Iris pigment epithelial cell (primary cell): ENCODE measurements at regions not wholly inside any gene's neighbourhood (a gene's known extent, or its start where the extent isn't known, plus 50 kb on each side); places are given as distances from the start of the nearest gene placed in this dataset.

Experiments
- DNase-seq: peaks from one replicate; pipeline ENCODE4 v3.0.0-alpha.2; 2011; ENCODE audit warnings: low read depth

DNA sequence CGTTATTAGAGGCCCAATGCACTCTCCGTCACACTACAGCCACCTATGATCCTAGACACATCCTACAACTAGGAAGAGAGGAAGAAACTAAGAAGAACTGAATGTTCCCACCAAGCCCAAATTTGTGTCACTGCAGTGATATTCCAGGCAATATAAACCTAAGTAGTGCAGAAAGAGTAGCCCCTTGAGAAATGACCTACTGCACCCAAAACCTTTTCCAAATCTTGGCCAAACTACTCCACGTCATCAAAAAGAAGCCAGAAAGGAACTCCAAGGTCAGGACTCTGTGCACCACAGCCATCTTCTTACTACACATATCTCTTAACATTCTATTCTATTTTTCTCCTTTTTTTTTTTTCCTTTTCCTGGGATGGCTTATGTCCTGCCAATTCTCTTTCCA, 60.2 kb downstream of the ADAMTS1 start:
- DNase-seq = no peak

DNA sequence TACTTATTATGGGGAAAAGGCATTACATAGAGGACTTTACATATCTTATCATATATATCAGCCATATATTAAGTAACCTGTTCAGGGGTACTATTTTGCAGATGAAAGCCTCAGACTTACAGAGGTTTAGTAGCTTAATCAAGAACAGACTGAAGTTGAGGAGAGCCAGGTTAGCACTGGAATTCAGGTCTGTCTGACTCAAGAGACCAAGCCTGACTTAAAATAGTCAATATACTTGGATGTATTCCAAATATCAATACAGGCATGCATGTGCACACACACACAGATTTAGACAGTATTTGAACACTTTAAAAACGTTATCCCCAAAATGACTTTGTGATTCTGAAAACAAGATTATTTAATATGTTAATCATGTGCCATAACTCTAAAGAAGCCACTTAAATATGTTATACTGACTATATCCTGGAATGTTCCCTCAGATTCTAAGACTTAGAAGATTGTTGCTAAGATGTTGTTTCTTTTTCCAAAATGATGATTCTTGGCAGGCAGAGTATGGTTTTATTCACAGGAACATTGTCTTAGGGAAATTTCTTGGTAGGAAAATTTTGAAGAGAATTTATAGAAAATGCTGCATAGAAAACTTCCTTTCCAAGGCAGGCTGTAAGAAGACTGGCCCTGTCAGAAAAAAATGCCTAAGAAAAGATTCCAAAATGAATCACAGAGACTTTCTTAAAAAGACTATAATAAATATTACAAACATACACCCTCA, 61.6 kb downstream of the ADAMTS1 start:
- no peak for DNase-seq

GRCh38 chr21:26782747-26783146, 62.5 kb downstream of the ADAMTS1 start:
- DNase-seq = no peak

DNA sequence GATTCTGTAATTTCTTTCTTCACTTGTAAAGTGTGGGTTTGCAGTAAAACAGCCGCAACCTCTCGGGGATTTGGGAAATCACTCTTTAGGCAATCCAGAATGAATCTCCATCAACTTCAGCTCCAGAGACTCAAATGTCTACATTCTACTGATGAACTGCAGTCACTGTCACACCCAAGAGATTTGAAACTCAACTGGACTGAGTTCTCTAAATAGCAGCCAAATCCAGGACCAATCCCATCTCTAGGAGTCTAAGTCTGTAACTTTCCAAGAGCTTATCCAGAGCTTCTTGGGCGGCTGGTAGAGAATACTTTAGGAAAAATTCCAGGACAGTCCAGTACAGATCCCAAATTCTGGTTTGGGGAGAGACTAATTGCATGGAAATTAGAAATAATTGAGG, 62.9 kb downstream of the ADAMTS1 start:
- DNase-seq = no peak

- no peak for DNase-seq
Measured at GRCh38 chr21:26781331-26781730, 63.9 kb downstream of the ADAMTS1 start.

DNA sequence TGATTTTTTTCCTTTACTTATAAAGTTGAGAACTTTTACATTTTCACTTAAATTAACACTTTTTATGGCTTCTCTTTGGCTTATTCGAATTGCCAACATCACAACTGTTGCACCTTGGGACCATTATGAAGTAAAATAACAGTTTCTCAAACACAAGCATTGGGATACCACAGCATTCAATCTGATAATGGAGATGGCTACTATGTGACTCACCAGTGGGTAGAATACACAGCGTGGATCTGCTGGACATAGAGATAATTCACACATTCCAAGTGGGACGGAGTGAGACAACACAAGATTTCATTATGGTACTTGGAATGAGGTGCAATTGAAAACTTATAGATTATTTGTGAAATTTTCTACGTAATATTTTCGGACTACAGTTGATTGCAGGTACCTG, 68.0 kb downstream of the ADAMTS1 start:
- DNase-seq = peak; percentile 35

- peak; percentile 86 for DNase-seq
Measured at GRCh38 chr21:26776310-26777021, 68.7 kb downstream of the ADAMTS1 start.

GRCh38 chr21:26773058-26773457, 72.2 kb downstream of the ADAMTS1 start:
- no peak for DNase-seq

GRCh38 chr21:26769613-26770188, 75.5 kb downstream of the ADAMTS1 start:
- peak; percentile 65 for DNase-seq

- DNase-seq = no peak
Measured at GRCh38 chr21:26766826-26767325, 78.3 kb downstream of the ADAMTS1 start.

GRCh38 chr21:26761174-26761915, 83.9 kb downstream of the ADAMTS1 start:
- no peak for DNase-seq

DNA sequence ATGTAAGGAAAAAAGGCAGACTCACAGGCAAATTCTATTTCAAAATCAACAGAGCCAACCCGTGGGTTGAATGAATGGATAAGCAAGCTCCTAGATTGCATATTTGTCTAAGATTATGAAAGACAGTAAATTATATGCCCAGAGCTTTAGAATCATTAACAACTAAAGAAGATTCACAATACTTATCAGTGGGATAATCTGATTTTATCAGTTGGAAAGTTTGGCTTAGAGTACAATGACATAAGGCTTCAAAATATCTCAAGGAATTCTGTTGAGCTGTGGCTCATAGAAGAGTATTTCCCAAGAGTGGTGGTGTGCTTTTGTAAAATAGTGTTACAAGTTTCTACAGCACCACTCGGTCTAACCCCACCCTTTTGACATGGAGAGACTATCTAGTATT, 85.5 kb downstream of the ADAMTS1 start:
- DNase-seq = no peak

GRCh38 chr21:26758083-26758880, 86.9 kb downstream of the ADAMTS1 start:
- DNase-seq = no peak

DNA sequence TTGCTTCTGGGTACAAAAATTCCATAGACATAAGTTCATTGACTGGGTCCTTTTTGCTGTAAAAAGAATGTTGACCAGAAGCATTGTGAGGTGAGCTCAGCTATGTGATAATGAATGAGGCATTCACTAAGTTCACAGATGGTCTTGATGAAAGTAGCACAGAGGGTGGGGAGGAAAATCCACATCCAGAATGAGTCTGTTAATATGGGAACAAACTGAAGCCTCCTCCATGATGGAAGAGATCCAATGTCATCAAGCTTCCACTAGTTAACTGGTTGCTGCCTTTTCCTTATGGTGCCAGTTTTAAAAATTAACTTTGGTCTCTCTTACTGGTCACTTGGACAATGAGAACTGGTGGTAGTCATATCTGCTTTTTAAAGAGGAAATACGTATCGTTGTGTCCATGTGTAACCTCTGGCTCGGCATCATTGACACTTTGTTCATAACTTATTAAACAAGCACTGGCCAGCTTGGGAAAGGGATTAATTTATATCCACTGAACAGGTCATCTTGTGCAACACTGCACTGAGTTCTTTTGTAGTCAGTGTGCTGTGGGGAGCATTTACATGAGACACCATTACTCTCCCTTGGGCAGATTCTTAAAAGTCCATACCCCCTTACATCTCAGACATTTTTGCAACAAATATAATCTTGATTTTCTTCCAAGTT, 88.6 kb downstream of the ADAMTS1 start:
- DNase-seq = peak; percentile 75

DNA sequence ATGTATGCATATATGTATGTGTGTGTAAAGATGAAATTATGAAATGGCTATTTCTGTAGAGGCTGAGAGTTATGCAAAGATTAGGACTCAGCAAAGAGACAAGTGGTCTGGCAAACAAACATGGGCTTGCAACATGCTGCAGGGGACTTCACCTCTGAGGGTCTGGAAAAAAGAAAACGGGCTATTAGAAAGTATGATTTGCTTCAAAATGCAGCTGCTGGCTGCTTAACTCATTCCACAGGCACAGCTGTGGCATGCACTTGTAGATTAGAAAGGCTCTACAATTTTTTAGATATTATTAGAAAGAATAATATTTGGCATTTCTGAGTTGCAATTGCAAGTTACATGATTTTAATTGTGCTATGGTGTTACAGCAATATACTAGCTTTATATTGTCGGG, 90.4 kb downstream of the ADAMTS1 start:
- DNase-seq = no peak

DNA sequence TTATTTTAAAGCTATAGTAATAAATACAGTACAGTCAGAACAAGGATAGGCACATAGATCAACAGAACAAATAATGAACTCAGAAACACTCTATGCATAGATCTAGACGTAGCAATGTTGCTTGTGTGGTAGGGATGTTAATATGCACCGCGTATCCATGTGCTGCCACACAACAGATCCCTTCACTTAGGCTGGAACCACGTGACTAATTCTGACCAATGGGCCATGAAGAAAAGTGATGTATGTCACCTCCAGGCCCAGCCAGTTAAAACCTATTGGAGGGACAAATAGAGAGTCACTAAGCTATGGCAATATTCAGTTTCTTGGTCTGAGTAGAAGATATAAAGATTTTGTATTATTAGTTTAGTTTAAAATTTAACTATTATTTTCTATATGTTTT, 91.4 kb downstream of the ADAMTS1 start:
- no peak for DNase-seq

GRCh38 chr21:26752849-26753248, 92.4 kb downstream of the ADAMTS1 start:
- no peak for DNase-seq

DNA sequence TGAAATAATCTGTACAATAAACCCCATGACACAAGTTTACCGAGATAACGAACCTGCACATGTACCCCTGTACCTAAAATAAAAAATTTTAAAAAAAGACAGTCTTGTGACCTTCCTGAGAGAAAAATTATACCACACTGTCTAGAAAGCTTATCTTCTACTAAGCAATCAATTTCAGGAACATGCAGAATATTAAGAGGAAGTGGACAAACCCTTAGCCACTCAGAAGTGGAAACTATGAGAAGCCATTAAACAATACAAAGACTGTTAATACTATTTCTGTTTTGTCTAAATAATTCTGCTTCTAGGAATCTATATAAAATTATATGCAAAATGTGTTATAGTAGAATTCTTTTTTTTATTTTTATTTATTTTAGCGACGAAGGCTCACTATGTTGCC, 93.9 kb downstream of the ADAMTS1 start:
- no peak for DNase-seq

DNA sequence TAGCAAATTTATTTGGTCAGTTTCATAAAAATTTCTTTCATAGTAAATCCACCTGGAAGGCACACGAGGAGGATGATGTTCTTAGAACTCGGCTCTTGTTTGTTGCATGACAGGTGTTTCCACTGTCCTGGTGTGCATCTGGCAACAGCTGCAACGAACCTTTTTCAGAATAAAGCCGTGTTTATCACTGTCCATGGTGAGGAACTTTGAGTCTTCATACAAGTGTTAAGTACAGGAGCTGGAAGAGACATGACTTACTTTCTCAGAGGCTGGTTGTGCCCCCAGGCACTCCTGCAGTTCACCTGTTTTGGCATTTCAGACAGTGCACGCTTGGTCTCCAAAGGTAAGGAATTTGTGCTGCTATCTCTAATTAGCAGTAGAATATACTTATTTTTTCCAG, 97.1 kb downstream of the ADAMTS1 start:
- no peak for DNase-seq

- DNase-seq = no peak
Measured at GRCh38 chr21:26747216-26747615, 98.0 kb downstream of the ADAMTS1 start.

GRCh38 chr21:26743524-26743923, 101.7 kb downstream of the ADAMTS1 start:
- DNase-seq = no peak
